GM12874 (cell line): ENCODE measurements at regions not wholly inside any gene's neighbourhood (a gene's known extent, or its start where the extent isn't known, plus 50 kb on each side); places are given as distances from the start of the nearest gene placed in this dataset.

ENCODE experiments used
- TF ChIP-seq, protein P1 (sequence below): IDR thresholded peaks from 2 replicates; pipeline ENCODE4 v1.5.1; 2011; ENCODE audit warnings: low read depth, mild to moderate bottlenecking, control low read depth, low read length, moderate library complexity; ENCODE audit not compliant: insufficient read depth

DNA sequence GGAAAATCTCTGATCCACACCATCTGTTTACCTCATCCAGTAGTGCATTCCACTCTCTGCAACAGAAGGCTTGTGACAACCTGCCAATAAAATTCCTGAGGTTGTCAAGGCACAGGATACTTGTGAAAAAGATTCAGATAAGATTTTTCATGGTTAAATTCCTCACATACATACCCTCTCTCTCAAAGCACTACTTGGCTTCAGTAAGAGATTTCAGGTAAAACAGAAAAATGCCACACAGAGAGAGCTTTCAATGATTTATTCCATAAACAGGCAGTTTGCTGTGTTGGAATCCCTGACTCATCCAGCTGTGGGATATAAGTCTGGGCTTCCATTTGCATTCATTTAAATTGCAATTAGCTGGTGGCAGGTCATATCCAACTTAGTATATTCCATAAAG, 99.7 kb upstream of the CAV2 start:
- TF ChIP-seq, protein P1, sequence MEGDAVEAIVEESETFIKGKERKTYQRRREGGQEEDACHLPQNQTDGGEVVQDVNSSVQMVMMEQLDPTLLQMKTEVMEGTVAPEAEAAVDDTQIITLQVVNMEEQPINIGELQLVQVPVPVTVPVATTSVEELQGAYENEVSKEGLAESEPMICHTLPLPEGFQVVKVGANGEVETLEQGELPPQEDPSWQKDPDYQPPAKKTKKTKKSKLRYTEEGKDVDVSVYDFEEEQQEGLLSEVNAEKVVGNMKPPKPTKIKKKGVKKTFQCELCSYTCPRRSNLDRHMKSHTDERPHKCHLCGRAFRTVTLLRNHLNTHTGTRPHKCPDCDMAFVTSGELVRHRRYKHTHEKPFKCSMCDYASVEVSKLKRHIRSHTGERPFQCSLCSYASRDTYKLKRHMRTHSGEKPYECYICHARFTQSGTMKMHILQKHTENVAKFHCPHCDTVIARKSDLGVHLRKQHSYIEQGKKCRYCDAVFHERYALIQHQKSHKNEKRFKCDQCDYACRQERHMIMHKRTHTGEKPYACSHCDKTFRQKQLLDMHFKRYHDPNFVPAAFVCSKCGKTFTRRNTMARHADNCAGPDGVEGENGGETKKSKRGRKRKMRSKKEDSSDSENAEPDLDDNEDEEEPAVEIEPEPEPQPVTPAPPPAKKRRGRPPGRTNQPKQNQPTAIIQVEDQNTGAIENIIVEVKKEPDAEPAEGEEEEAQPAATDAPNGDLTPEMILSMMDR: no peak

- TF ChIP-seq, protein P1: no peak
Observed at GRCh38 chr7:116400522-116400921, 99.0 kb upstream of the CAV2 start.

DNA sequence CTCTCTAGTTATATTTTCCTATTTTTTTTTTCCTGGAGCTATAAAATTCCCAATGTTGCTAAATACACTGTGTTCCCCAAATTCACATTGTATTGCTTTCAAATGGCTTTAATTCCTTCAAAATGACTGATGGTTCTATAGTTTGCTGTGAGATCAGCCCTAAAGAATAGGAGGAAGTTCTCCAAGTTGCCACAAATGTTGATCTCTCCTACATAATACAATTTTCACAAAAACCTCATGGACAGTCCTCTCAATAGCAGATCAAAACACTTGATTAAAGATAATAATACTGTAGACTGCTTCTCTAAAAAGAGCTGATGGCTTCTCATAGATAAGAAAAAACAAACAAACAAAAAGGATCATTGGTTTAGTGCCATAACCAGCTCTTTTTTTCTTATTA, 97.8 kb upstream of the CAV2 start:
- TF ChIP-seq, protein P1: no peak

DNA sequence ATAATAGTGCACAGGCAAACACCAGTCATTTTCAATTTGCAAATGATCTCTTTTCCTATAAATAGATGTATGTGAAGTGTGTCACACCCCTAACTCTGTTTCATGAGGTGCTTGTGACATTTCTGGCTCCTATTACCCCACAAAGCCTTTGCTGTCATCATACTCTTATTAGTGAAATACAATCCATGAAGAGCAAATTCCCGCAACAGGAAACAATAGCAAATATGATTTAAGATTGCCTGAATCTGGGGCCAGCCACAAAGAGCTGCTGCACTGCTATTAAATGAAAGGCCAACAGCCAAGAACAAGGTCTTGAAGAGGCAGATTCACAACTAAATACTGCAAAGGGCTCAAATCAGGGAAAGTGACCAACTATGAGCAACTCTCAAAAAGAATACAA, 96.3 kb upstream of the CAV2 start:
- TF ChIP-seq, protein P1: no peak

DNA sequence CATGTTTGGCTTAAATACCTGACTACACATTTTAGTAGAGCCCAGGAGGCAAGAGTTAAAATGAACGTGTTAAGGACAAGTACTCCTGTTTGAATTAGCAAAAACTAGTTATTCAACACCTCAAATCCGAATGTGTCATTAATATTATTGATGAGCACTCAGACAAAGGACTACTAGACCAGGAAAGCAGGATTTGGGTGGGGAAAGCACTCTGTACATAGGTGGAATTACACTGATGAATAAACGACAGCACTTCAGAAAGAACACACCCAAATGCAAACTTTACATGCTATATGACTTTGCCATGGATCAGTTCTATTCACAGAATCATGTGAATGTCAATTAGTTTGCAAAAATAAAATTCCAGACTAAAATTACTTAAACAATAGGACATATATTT, 95.1 kb upstream of the CAV2 start:
- TF ChIP-seq, protein P1: no peak

DNA sequence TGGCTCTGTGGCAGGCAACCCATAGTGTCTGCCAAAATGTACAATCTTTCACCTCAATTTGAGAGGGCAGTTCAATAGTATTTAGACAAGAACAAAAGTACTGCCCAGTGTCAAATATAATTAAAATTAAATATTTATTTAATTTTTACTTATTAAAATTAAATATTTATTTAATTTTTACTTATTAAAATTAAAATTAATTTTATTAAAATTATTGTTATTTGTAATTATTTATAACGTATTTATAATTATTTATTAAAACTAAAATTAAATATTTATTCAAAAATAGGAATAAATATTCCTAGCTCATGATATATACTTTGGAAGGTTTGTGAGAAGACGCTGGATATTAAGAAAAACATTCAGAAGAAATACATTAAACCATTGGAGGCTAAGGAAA, 93.7 kb upstream of the CAV2 start:
- TF ChIP-seq, protein P1: no peak

- TF ChIP-seq, protein P1: no peak
Observed at GRCh38 chr7:116407165-116407564, 92.4 kb upstream of the CAV2 start.

DNA sequence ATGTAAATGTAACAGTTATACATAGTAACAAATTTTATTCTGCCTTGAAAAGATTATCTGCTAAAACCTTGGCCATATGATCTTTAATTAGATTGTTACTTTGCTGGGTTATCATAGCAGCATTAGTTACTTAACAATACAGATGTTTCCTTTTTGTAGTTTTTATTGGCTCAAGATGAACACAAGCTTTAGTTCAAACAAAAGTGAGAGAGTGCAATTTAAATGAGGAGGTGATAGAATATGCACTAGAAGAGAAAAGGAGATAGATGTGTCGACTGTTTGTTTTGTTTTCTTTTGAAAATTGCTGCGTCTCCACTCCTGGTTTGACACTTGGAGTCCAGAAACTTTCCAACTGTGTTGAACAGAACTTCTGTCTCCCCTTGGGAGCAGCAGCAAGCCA, 91.4 kb upstream of the CAV2 start:
- TF ChIP-seq, protein P1: no peak
